DOHH2 (cell line): ENCODE measurements at regions not wholly inside any gene's neighbourhood (a gene's known extent, or its start where the extent isn't known, plus 50 kb on each side); places are given as distances from the start of the nearest gene placed in this dataset.

Experiments
- H3F3A ChIP-seq: fragments of 200-600 bp; sonication (generic), shearing (Covaris generic); 2 replicates; pipeline ENCODE4 v1.6.0; 2016; ENCODE audit warnings: antibody characterized with exemption, mild to moderate bottlenecking; ENCODE audit not compliant: control insufficient read depth, insufficient read depth
- H3K27ac ChIP-seq: fragments of 200-600 bp; sonication (generic); 2 replicates; pipeline ENCODE4 v1.5.1; 2014; ENCODE audit warnings: low read depth, mild to moderate bottlenecking, low read length, moderate library complexity
- H3K27me3 ChIP-seq: fragments of 200-600 bp; sonication (generic); 2 replicates; pipeline ENCODE4 v1.6.1; 2014; ENCODE audit warnings: mild to moderate bottlenecking, low read length, mixed read lengths; ENCODE audit not compliant: control insufficient read depth
- H3K36me3 ChIP-seq: fragments of 200-600 bp; sonication (generic); 2 replicates; pipeline ENCODE4 v1.6.1; 2014; ENCODE audit warnings: mild to moderate bottlenecking, low read length, moderate library complexity, mixed read lengths; ENCODE audit not compliant: control insufficient read depth
- H3K4me1 ChIP-seq: fragments of 200-600 bp; sonication (generic); 2 replicates; pipeline ENCODE4 v1.6.1; 2014; ENCODE audit warnings: mild to moderate bottlenecking, low read length, mixed read lengths; ENCODE audit not compliant: control insufficient read depth
- H3K4me2 ChIP-seq: fragments of 200-600 bp; sonication (generic); 2 replicates; pipeline ENCODE4 v1.6.0; 2014; ENCODE audit warnings: mild to moderate bottlenecking, low read length, moderate library complexity
- H3K4me3 ChIP-seq: fragments of 200-600 bp; sonication (generic); 2 replicates; pipeline ENCODE4 v1.5.1; 2014; ENCODE audit warnings: mild to moderate bottlenecking, low read length, mixed read lengths
- H3K79me2 ChIP-seq: fragments of 200-600 bp; sonication (generic); 2 replicates; pipeline ENCODE4 v1.6.1; 2014; ENCODE audit warnings: mild to moderate bottlenecking, low read length, mixed read lengths; ENCODE audit not compliant: control insufficient read depth
- H3K9me2 ChIP-seq: fragments of 200-600 bp; sonication (generic); replicated peaks from 2 replicates; pipeline ENCODE4 v1.6.1; 2014; ENCODE audit warnings: mild to moderate bottlenecking, low read length, mixed read lengths; ENCODE audit not compliant: control insufficient read depth
- H3K9me3 ChIP-seq: fragments of 200-600 bp; sonication (generic); 2 replicates; pipeline ENCODE4 v1.6.1; 2014; ENCODE audit warnings: antibody characterized with exemption, low read length, mixed read lengths; ENCODE audit not compliant: control insufficient read depth, insufficient read depth
- H4K20me1 ChIP-seq: fragments of 200-600 bp; sonication (generic); 2 replicates; pipeline ENCODE4 v1.6.0; 2014; ENCODE audit warnings: low read depth, mild to moderate bottlenecking, antibody characterized with exemption, low read length, moderate library complexity; ENCODE audit not compliant: control insufficient read depth, insufficient read depth
- CTCF ChIP-seq: fragments of 200-600 bp; sonication (generic); IDR thresholded peaks from one replicate; pipeline ENCODE4 v1.5.1; 2014; ENCODE audit warnings: antibody characterized with exemption, mild to moderate bottlenecking, low read depth, low read length; ENCODE audit not compliant: poor library complexity, severe bottlenecking
- EZH2phosphoT487 ChIP-seq: fragments of 200-600 bp; sonication (generic); IDR thresholded peaks from 2 replicates; pipeline ENCODE4 v1.6.1; 2017; ENCODE audit warnings: borderline replicate concordance, mild to moderate bottlenecking, antibody characterized with exemption, low read length, moderate library complexity, mixed read lengths

- Histone ChIP-seq H3K27ac (no peak overlapping the region), H3K9me2 (no peaks in the 10 kb centered on the region), H3K9me3 (no peaks in the 10 kb centered on the region), H3K4me1 (no peaks in the 10 kb centered on the region), H4K20me1 (no peaks in the 10 kb centered on the region), H3K79me2 (no peaks in the 10 kb centered on the region), H3K36me3 (no peaks in the 10 kb centered on the region), H3K27me3 (no peaks in the 10 kb centered on the region), H3K4me2 (no peak overlapping the region), H3F3A (no peaks in the 10 kb centered on the region), H3K4me3 (no peak overlapping the region)
- TF ChIP-seq EZH2phosphoT487 (no peak), CTCF (no peak)
Measured at GRCh38 chr10:36119455-36119854, 477.4 kb upstream of the FZD8 start.

GRCh38 chr10:36118314-36118713 is 476.2 kb upstream of the FZD8 start:
- no peaks in the 10 kb centered on the region for H3K27me3 ChIP-seq
- no peaks in the 10 kb centered on the region for H3K36me3 ChIP-seq
- no peak overlapping the region for H3K4me3 ChIP-seq
- H3K27ac ChIP-seq: no peak overlapping the region
- no peaks in the 10 kb centered on the region for H3K4me1 ChIP-seq
- no peaks in the 10 kb centered on the region for H4K20me1 ChIP-seq
- H3K79me2 ChIP-seq: no peaks in the 10 kb centered on the region
- H3F3A ChIP-seq: no peaks in the 10 kb centered on the region
- no peak overlapping the region for H3K4me2 ChIP-seq
- no peaks in the 10 kb centered on the region for H3K9me3 ChIP-seq
- H3K9me2 ChIP-seq: no peaks in the 10 kb centered on the region
- TF ChIP-seq EZH2phosphoT487 (no peak), CTCF (no peak)

- no peaks in the 10 kb centered on the region for H3K27me3 ChIP-seq
- no peaks in the 10 kb centered on the region for H3K36me3 ChIP-seq
- H3K4me3 ChIP-seq: no peak overlapping the region
- no peaks in the 10 kb centered on the region for H3K4me1 ChIP-seq
- TF ChIP-seq EZH2phosphoT487: no peak
- no peak for TF ChIP-seq CTCF
- no peaks in the 10 kb centered on the region for H3K9me2 ChIP-seq
- no peaks in the 10 kb centered on the region for H3F3A ChIP-seq
- H3K27ac ChIP-seq: no peak overlapping the region
- no peak overlapping the region for H3K4me2 ChIP-seq
- H3K79me2 ChIP-seq: no peaks in the 10 kb centered on the region
- H4K20me1 ChIP-seq: no peaks in the 10 kb centered on the region
- no peaks in the 10 kb centered on the region for H3K9me3 ChIP-seq
Measured at GRCh38 chr10:36117890-36118289, 475.8 kb upstream of the FZD8 start.

GRCh38 chr10:36117231-36117630 is 475.1 kb upstream of the FZD8 start:
- Histone ChIP-seq H3K9me3 (no peaks in the 10 kb centered on the region), H3K4me3 (no peak overlapping the region), H3K36me3 (no peaks in the 10 kb centered on the region), H3K4me1 (no peaks in the 10 kb centered on the region), H3K27me3 (no peaks in the 10 kb centered on the region), H3K79me2 (no peaks in the 10 kb centered on the region), H4K20me1 (no peaks in the 10 kb centered on the region), H3K9me2 (no peaks in the 10 kb centered on the region), H3K4me2 (no peak overlapping the region), H3F3A (no peaks in the 10 kb centered on the region), H3K27ac (no peak overlapping the region)
- no peak for TF ChIP-seq EZH2phosphoT487
- no peak for TF ChIP-seq CTCF
